ENCODE measurements at regions not wholly inside any gene's neighbourhood (a gene's known extent, or its start where the extent isn't known, plus 50 kb on each side); places are given as distances from the start of the nearest gene placed in this dataset.

- TF ChIP-seq CTCF (IDR thresholded peaks at IDR 0.05; ENCODE audit: low read depth, low read length, missing input control) = no peak
- no peak for TF ChIP-seq ATF3 (IDR thresholded peaks at IDR 0.05)
- no peak for TF ChIP-seq MAX (IDR thresholded peaks at IDR 0.05)
- no peak for TF ChIP-seq GABPA (IDR thresholded peaks at IDR 0.05 in 1 of 2, conservative IDR thresholded peaks at IDR 0.05 in 1 of 2)
These were observed 83.5 kb upstream of the NEUROD6 start for GRCh38 chr7:31423994-31424393.

Measured in liver (tissue), 3 donors.